ENCODE measurements at regions not wholly inside any gene's neighbourhood (a gene's known extent, or its start where the extent isn't known, plus 50 kb on each side); places are given as distances from the start of the nearest gene placed in this dataset.
"Not testable (repeated sequence)": the region's sequence is repeated elsewhere in the genome, so short reads cannot be mapped to it uniquely, and the experiment has no call there.

DNA sequence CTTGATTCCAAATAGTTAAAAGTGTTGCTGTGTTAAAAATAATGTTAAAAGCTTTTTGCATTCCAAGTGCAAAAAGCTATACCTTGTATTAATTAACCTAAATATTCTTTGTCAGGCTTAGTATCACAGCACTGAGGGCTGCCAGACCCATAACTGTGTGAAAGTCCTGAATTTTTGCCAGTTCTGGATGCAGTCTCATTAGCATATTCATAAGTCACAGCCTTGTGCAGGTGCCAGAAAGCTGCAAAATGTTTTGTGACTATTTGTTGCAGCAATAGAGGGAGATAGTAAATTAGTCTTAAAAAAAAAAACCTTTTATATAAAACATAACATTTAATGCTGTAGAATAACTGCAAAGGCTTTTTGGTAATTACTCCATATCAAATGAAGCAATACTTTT, 56.6 kb downstream of the SLITRK1 start:
- no peak for FAIRE-seq

DNA sequence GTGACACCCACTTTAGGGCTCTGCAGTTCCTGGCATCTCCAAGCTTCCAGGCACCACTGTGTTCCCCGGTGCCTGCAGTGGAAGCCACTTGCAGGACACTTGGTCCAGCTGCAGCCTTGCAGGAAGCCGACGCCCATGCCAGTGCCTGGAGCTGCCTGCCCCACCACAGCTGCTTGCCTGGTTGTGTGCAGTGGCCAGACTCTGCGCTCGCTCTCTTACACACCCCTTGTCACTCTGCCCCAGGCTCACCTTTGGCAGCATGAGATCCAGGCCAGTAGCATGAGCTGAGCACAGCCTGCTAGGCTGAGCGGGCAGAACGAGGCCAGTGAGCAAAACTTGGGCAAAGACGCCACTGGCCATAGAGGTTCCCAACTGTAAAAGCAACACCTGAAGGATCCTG, 57.7 kb downstream of the SLITRK1 start:
- FAIRE-seq: no peak

DNA sequence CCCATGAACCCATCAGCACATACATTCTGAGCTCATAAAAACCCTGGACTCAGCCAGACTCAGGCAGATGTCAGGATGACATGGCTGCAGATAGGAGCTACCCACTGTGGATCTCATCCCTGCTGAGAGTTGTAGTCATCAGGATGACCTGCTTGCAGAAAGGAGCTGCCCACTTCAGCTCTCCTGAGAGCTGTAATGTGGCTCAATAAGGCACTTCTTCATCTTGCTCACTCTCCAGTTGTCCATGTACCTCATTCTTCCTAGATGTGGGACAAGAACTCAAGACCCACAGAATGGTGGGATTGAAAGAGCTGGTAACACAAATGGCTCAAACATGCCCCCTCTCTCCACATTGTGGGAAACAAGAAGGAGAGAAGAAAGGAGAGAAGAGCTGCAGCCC, 58.2 kb downstream of the SLITRK1 start:
- FAIRE-seq: no peak

GRCh38 chr13:83819611-83820010, 62.7 kb downstream of the SLITRK1 start:
- no peak for FAIRE-seq

- no peak for FAIRE-seq
Observed at GRCh38 chr13:83819156-83819555, 63.1 kb downstream of the SLITRK1 start.

DNA sequence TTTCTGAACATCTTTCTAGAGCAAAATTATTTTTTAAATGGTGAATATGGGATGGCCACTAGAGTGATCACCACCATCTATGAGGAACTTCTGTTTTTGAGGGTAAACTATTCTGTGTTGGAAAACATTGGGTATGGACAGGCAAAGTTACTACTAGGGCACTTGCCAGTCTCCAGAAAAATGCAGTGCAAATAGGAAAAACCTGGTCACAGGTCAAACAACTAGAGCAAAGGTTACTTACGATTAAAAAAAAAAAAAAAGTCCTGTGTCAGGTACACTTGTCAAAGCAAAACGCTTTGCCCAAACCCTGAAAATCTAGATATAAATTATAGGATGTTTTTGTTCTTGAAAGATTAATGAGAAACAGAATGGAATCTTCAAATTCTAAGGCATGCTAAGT, 66.2 kb downstream of the SLITRK1 start:
- FAIRE-seq: no peak

DNA sequence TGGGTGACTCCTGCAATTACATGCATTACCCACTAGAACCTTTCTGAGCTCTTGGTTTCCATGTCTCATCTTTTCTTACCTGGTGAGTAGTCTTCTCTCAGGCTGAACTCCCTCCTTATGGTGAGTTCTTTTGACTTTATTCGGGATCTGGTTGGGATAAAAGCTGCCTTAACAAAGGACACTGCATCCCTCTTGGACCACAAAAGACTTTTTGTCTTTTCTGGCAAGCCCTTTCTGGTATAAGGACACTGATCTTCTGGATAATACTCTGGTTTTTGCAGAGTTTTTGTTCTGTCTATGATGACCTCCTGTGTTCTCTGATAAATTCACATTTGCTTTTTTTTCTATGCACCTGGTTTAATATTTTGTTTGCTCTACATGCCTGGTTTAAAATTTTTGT, 66.7 kb downstream of the SLITRK1 start:
- no peak for FAIRE-seq

DNA sequence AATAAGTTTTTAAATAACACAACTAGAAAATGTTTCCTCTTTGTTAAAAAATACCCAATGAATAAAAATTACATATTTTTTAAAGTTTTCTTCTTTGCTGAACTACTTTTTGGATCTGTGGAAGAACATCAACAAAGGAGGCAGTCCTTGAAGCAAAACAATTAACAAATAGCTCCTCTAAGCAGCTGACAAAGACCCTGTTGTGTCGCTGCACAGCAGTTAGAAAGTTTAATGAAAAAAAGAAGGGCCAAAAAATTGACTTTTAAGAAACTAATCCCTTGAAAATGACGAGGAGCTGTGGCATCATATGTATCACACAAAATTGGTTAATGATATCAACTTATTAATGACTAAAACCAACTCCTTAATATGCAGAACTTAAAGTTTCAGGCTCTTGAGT, 72.1 kb downstream of the SLITRK1 start:
- FAIRE-seq: peak; percentile 70

GRCh38 chr13:83804356-83804962, 77.8 kb downstream of the SLITRK1 start:
- FAIRE-seq: no peak

GRCh38 chr13:83798731-83799130, 83.5 kb downstream of the SLITRK1 start:
- FAIRE-seq: no peak

GRCh38 chr13:83796364-83796763, 85.9 kb downstream of the SLITRK1 start:
- FAIRE-seq: no peak

DNA sequence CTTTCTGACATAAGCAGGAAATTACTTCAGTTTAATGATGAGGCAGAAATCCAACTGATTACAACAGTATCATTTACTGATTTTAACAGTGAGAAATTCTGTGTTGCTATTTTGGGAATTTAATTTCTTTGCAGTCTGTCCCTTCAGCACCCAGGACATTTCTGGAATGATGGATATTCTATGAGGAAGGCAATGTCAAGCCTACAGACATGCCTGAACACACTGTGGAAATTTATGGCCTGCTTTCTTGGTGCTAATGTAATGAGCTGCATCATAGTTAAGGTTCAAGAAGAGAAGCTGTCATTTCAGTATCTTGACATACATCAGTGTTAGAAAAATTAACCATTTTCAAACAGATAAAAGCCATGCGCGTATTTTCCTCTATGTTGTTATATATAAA, 87.7 kb downstream of the SLITRK1 start:
- FAIRE-seq: no peak

GRCh38 chr13:83780227-83780626, 102.0 kb downstream of the SLITRK1 start:
- FAIRE-seq: no peak

- FAIRE-seq: no peak
Observed at GRCh38 chr13:83773961-83774360, 108.3 kb downstream of the SLITRK1 start.

DNA sequence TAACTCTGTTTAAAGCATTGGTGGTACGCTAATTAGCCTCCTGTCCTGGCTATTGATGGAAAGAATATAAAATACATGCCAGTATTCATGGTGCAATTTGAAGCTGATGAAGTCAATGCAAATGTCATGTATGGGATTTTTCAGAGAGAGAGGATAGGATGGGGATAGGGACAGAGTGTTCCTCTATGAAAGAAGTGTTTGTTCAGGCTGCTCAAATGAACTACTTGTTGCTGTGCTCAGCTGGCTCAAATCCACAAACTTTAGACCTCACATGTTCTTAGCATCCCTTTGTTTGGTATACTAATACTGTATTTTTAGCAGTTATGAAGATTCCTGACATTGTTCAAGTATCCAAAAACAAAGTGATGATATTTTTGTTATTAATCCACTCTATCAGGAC, 116.5 kb downstream of the SLITRK1 start:
- no peak for FAIRE-seq

- FAIRE-seq: no peak
Observed at GRCh38 chr13:83761631-83762030, 120.6 kb downstream of the SLITRK1 start.

DNA sequence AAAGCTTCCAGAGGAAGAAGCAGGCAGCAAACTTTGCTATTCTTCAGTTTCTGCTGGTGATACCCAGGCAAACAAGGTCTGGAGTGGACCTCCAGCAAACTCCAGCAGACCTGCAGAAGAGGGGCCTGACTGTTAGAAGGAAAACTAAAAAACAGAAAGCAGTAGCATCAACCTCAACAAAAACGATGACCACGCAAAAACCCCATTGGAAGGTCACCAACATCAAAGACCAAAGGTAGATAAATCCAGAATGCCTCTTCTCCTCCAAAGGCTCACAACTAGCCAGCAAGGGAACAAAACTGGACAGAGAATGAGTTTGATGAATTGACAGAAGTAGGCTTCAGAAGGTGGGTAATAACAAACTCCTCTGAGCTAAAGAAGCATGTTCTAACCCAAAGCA, 127.1 kb downstream of the SLITRK1 start:
- FAIRE-seq: not testable (repeated sequence)

DNA sequence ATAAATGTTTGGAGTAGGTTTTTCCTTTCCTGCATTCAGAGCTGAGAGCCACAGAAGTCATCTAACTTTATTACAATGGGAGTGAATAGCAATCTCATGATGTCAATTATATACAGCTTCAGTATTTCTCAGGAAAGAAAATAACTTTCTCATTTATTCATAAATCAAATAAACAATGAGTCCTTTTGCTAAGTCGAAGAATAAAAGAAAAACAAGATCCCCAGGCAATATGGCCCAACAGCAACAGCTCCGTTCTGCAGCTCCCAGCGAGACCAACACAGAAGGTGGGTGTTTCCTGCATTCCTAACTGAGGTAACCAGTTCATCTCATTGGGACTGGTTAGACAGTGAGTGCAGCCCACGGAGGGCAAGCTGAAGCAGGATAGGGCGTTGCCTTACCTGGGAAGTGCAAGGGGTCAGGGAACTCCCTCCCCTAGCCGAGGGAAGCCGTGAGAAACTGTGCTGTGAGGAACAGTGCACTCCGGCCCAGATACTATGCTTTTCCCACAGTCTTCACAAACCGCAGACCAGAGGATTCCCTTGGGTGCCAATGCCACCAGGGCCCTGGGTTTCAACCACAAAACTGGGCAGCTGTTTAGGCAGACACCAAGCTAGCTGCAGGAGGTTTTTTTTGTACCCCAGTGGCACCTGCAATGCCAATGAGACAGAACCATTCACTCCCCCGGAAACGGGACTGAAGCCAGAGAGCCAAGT, 128.2 kb downstream of the SLITRK1 start:
- FAIRE-seq: no peak

GRCh38 chr13:83752141-83752540, 130.1 kb downstream of the SLITRK1 start:
- FAIRE-seq: no peak

GRCh38 chr13:83740622-83741021, 141.7 kb downstream of the SLITRK1 start:
- no peak for FAIRE-seq

DNA sequence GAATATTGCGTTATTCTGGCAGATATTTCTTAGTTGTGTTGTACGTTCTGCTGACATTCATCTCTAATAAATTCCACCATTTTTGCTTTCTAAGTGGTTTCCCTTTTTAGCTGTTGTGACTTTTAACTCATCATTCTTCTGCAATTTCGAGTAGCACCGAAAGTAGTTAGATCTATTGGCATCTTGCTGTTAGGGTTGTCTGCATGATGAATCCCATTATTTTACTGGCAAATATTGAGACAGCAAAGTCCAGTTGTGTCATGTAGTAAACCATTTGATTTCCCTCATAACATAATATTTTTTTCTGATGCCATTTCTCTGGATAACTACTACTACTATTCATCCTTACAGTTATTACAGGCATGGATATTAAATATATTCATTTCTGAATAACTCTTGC, 143.9 kb downstream of the SLITRK1 start:
- no peak for FAIRE-seq

GRCh38 chr13:83733293-83733692, 149.0 kb downstream of the SLITRK1 start:
- FAIRE-seq: no peak

DNA sequence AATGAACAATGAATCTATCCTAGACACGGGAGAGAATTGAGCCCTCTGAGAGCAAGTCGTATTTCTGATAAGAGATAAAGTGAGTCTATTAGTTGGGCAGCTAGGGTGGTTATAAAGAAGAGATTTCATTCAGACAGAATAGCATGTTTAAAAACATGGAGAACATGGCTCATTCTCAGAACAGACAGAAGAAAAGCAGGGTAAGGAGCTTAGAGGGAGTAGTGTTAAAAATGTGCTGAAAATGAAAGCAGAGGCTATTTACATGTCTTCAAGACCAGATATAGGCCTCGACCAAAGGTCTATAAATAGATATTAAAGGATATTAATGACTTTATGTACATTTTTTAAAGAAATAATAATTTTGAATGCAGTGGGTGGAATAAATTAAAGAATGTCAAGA, 149.5 kb downstream of the SLITRK1 start:
- FAIRE-seq: no peak

- no peak for FAIRE-seq
Observed at GRCh38 chr13:83731113-83731512, 151.2 kb downstream of the SLITRK1 start.

DNA sequence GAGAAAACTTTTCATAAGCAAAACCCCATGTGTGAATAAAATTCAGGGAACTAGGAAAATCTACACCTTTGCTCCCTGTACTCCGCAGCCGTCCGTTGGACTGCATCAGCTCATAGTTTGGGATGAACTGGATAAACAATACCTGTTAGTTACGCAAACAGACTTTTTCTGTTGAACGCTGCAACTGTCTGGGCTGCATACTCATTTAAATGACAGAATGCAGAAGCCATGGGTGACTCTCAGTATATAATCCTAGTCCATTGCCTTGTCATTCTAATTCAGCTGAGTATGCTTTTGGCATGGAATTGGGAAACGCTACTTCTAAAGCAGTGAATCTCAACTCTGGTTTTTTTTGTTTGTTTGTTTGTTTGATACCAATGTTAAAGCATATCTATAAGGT, 151.6 kb downstream of the SLITRK1 start:
- no peak for FAIRE-seq

All from islet of Langerhans (tissue), 1 donor.